ENCODE measurements at regions not wholly inside any gene's neighbourhood (a gene's known extent, or its start where the extent isn't known, plus 50 kb on each side); places are given as distances from the start of the nearest gene placed in this dataset.

- TF ChIP-seq, protein P1, sequence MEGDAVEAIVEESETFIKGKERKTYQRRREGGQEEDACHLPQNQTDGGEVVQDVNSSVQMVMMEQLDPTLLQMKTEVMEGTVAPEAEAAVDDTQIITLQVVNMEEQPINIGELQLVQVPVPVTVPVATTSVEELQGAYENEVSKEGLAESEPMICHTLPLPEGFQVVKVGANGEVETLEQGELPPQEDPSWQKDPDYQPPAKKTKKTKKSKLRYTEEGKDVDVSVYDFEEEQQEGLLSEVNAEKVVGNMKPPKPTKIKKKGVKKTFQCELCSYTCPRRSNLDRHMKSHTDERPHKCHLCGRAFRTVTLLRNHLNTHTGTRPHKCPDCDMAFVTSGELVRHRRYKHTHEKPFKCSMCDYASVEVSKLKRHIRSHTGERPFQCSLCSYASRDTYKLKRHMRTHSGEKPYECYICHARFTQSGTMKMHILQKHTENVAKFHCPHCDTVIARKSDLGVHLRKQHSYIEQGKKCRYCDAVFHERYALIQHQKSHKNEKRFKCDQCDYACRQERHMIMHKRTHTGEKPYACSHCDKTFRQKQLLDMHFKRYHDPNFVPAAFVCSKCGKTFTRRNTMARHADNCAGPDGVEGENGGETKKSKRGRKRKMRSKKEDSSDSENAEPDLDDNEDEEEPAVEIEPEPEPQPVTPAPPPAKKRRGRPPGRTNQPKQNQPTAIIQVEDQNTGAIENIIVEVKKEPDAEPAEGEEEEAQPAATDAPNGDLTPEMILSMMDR (IDR thresholded peaks at IDR 0.05), result no peak
- TF ChIP-seq POLR2A (IDR thresholded peaks at IDR 0.05), result no peak
Observed at GRCh38 chr5:52624291-52624690, 163.4 kb upstream of the ITGA1 start.

All from prostate gland (tissue), 2 donors.